ENCODE measurements at regions not wholly inside any gene's neighbourhood (a gene's known extent, or its start where the extent isn't known, plus 50 kb on each side); places are given as distances from the start of the nearest gene placed in this dataset.

- 36 to 52% (median 39%) methylated on average over 2 of the region's 2 CpGs for WGBS, 4 donors
- H3K27ac ChIP-seq = no peak overlapping the region
- ATAC-seq (no peak), DNase-seq (no peak)
- TF ChIP-seq POLR2A (IDR thresholded peaks at IDR 0.05) = no peak
- no peak for TF ChIP-seq CTCF (IDR thresholded peaks at IDR 0.05)
- H3K27me3 ChIP-seq = no peaks in the 10 kb centered on the region
- H3K36me3 ChIP-seq = no peaks in the 10 kb centered on the region
- intact Hi-C loops (cut with DNase I) = no loop called here
- H3K9me3 ChIP-seq = no peaks in the 10 kb centered on the region
- H3K4me1 ChIP-seq = peaks cover 0 to 10% (median 0%) of the 10 kb centered on the region in 12 donors
- H3K4me3 ChIP-seq = no peak overlapping the region
Measured at GRCh38 chr2:166671235-166671634, 177.2 kb upstream of the SCN7A start.

GRCh38 chr2:166665991-166666940 is 172.2 kb upstream of the SCN7A start:
- 80 to 98% (median 94%) methylated on average over 2 of the region's 2 CpGs for WGBS, 4 donors

GRCh38 chr2:166661824-166662223 is 167.8 kb upstream of the SCN7A start:
- WGBS, 4 donors = 47 to 54% (median 51%) methylated on average over 3 of the region's 3 CpGs

More at GRCh38 chr2:166665991-166666940, 172.2 kb upstream of the SCN7A start:
- TF ChIP-seq CTCF (IDR thresholded peaks at IDR 0.05) = no peak
- no peak for TF ChIP-seq POLR2A (IDR thresholded peaks at IDR 0.05)
- Histone ChIP-seq H3K9me3 (no peaks in the 10 kb centered on the region), H3K27ac (no peak overlapping the region), H3K4me1 (peaks cover 0 to 6% (median 0%) of the 10 kb centered on the region in 12 donors), H3K36me3 (no peaks in the 10 kb centered on the region), H3K4me3 (no peak overlapping the region), H3K27me3 (no peaks in the 10 kb centered on the region)
- intact Hi-C loops (cut with DNase I) = no loop called here
- DNase-seq (no peak), ATAC-seq (no peak)

More at GRCh38 chr2:166661824-166662223, 167.8 kb upstream of the SCN7A start:
- intact Hi-C loops (cut with DNase I) = no loop called here
- H3K36me3 ChIP-seq = no peaks in the 10 kb centered on the region
- peak overlapping the region in 9 of 12 donors; percentile 2 to 55 (median 38) for H3K27ac ChIP-seq
- TF ChIP-seq CTCF (IDR thresholded peaks at IDR 0.05) = no peak
- no peak for TF ChIP-seq POLR2A (IDR thresholded peaks at IDR 0.05)
- no peaks in the 10 kb centered on the region for H3K27me3 ChIP-seq
- H3K4me1 ChIP-seq = peaks cover 0 to 6% (median 0%) of the 10 kb centered on the region in 12 donors
- DNase-seq (no peak), ATAC-seq (no peak)
- H3K9me3 ChIP-seq = no peaks in the 10 kb centered on the region
- H3K4me3 ChIP-seq = no peak overlapping the region
